Activated B cell treated with CpG ODN at 0.5 μM for 24 hours (primary cell): ENCODE measurements at regions not wholly inside any gene's neighbourhood (a gene's known extent, or its start where the extent isn't known, plus 50 kb on each side); places are given as distances from the start of the nearest gene placed in this dataset.
"Not testable (repeated sequence)": the region's sequence is repeated elsewhere in the genome, so short reads cannot be mapped to it uniquely, and the experiment has no call there.

Experiments used
- ATAC-seq: fragments of 200-7000 bp; cut with Tn5 transposase; one replicate; pipeline ENCODE4 v1.10.0; 2021; ENCODE audit warnings: low read depth, mild to moderate bottlenecking, moderate library complexity
- CTCF ChIA-PET: fragments of 350-600 bp; sonication (Branson Sonifier 250); formaldehyde crosslinking; loops from one replicate; lab custom pipeline; 2021; ENCODE audit warnings: antibody characterized with exemption; lab: Charles Lee
- POLR2A ChIA-PET: fragments of 350-600 bp; sonication (Branson Sonifier 250); formaldehyde crosslinking; loops from one replicate; lab custom pipeline; 2021; ENCODE audit warnings: antibody characterized with exemption; lab: Charles Lee
- DNase-seq: peaks from one replicate; pipeline ENCODE4 v3.0.0; 2022
- H3K27ac Mint-ChIP-seq: one replicate; pipeline ENCODE4 v1.8.0; 2020; ENCODE audit warnings: mixed read lengths
- H3K27me3 Mint-ChIP-seq: one replicate; pipeline ENCODE4 v1.8.0; 2021; ENCODE audit warnings: mixed read lengths
- H3K36me3 Mint-ChIP-seq: one replicate; pipeline ENCODE4 v1.8.0; 2021; ENCODE audit warnings: low read depth, mixed read lengths
- H3K4me1 Mint-ChIP-seq: one replicate; pipeline ENCODE4 v1.8.0; 2021; ENCODE audit warnings: mixed read lengths
- H3K4me3 Mint-ChIP-seq: one replicate; pipeline ENCODE4 v1.8.0; 2020; ENCODE audit warnings: mild to moderate bottlenecking, mixed read lengths
- H3K9me3 Mint-ChIP-seq: one replicate; pipeline ENCODE4 v1.8.0; 2020; ENCODE audit warnings: mixed read lengths
- intact Hi-C: fragments of 100-400 bp; cut with micrococcal nuclease; formaldehyde crosslinking; loops from one replicate; pipeline ENCODE4 v1.15.1; 2024
- TF ChIP-seq, protein P1 (sequence below): fragments of 200-600 bp; IDR thresholded peaks from one replicate; pipeline ENCODE4 v1.8.0; 2022; ENCODE audit warnings: antibody characterized with exemption, mild to moderate bottlenecking

DNA sequence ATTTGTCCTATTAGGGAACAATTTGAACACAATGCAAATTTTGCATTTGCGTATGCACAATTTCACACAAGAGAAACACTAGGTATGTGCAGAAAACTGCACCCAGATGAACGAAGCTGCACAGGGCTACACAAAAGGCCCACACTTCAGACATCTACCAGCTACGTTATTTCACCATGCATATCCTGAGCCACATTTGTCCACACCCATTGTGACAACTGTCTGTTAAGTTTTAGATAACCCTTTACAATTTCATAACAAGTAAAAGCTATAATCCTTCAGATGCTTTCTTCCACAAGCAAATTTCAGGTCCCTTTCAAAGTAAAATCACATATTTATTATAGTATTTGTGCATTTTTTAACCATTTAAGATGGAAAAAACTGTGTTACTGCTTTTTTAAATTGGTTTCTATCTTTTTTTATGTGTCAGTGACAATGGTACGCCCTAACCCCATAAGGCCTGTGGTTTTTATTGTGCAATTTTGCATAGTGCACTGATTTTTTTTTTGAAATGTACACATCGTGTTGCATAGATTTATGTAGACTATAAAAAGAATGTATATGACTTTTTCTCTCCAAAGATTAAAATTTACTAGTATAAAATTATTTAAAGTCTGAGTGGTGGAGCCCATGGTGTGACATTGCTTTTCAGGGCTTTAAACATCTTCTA is 87.8 kb upstream of the BTG1 start:
- Mint-ChIP-seq H3K4me1 (peaks cover 13% of the 10 kb centered on the region), H3K4me3 (no peak overlapping the region), H3K9me3 (no peaks in the 10 kb centered on the region), H3K36me3 (no peaks in the 10 kb centered on the region), H3K27me3 (no peaks in the 10 kb centered on the region), H3K27ac (no peak overlapping the region)
- TF ChIP-seq, protein P1, sequence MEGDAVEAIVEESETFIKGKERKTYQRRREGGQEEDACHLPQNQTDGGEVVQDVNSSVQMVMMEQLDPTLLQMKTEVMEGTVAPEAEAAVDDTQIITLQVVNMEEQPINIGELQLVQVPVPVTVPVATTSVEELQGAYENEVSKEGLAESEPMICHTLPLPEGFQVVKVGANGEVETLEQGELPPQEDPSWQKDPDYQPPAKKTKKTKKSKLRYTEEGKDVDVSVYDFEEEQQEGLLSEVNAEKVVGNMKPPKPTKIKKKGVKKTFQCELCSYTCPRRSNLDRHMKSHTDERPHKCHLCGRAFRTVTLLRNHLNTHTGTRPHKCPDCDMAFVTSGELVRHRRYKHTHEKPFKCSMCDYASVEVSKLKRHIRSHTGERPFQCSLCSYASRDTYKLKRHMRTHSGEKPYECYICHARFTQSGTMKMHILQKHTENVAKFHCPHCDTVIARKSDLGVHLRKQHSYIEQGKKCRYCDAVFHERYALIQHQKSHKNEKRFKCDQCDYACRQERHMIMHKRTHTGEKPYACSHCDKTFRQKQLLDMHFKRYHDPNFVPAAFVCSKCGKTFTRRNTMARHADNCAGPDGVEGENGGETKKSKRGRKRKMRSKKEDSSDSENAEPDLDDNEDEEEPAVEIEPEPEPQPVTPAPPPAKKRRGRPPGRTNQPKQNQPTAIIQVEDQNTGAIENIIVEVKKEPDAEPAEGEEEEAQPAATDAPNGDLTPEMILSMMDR, result no peak
- ChIA-PET CTCF (interaction anchor here (0.6 kb wide), 1 partner anchor 86 kb away, joined by 3 read pairs; no protein-coding TSS in a partner anchor), POLR2A (no interaction called here)
- DNase-seq (no peak), ATAC-seq (no peak)
- intact Hi-C loops, result loop anchor here (2.0 kb wide), 1 partner anchor 15 kb away; no protein-coding TSS in a partner anchor

DNA sequence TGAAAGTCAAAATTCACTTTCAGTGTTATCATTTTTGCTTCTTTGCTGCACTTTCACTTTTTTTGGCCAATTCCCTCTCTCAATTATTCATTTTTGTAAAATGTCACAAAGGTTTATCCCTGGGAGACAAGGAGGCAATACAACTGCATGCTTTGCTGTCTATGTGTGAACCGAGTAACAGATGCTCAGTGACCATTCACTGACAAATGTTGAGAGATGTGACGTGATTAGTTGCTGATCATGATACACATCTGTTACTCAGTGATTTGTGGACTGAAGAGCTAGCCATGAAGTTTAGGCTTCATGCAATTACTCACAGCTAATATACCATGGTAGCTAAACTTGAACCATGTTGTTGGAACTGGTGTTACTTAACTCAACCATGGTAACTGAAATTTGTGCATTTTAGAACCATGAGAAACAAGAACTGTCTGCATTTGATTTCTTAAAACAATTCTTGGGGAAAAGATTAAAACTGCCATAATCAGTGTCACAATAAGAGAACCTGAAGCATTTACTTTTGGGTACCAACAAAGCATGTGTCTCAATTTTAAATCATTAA is 86.8 kb upstream of the BTG1 start:
- H3K27ac Mint-ChIP-seq, H3K4me3 Mint-ChIP-seq, DNase-seq, H3K27me3 Mint-ChIP-seq, intact Hi-C loops, H3K4me1 Mint-ChIP-seq, H3K36me3 Mint-ChIP-seq, ATAC-seq, H3K9me3 Mint-ChIP-seq: not testable (repeated sequence)
- CTCF ChIA-PET, result interaction anchor here (0.6 kb wide), 1 partner anchor 36 kb away, joined by 4 read pairs; no protein-coding TSS in a partner anchor
- POLR2A ChIA-PET, result interaction anchor here (0.6 kb wide), 1 partner anchor 102 kb away, joined by 3 read pairs; no protein-coding TSS in a partner anchor

DNA sequence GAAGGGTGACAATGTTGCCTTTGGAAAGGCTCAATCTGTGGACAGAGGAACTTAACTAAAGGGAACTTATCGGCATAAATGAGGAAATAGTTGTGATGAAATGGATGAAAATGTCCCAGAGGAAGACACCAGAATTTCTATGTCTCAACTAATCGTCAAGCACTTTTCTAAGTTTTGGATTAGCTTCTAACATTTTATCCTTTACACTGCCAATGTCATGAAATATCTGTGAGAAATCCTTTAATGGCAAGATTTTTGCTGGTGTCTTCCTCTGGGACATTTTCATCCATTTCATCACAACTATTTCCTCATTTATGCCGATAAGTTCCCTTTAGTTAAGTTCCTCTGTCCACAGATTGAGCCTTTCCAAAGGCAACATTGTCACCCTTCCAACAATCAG is 86.3 kb upstream of the BTG1 start:
- H3K36me3 Mint-ChIP-seq, CTCF ChIA-PET, H3K27me3 Mint-ChIP-seq, ATAC-seq, H3K9me3 Mint-ChIP-seq, H3K4me1 Mint-ChIP-seq, DNase-seq, H3K27ac Mint-ChIP-seq, H3K4me3 Mint-ChIP-seq, intact Hi-C loops: not testable (repeated sequence)
- POLR2A ChIA-PET, result interaction anchor here (0.6 kb wide), 1 partner anchor 103 kb away, joined by 3 read pairs; no protein-coding TSS in a partner anchor

DNA sequence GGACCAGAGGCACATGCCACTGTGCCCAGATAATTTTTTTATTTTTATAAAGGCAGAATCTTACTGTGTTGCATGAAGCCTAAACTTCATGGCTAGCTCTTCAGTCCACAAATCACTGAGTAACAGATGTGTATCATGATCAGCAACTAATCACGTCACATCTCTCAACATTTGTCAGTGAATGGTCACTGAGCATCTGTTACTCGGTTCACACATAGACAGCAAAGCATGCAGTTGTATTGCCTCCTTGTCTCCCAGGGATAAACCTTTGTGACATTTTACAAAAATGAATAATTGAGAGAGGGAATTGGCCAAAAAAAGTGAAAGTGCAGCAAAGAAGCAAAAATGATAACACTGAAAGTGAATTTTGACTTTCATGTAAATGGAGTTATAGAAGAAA is 85.9 kb upstream of the BTG1 start:
- H3K4me3 Mint-ChIP-seq, H3K27ac Mint-ChIP-seq, POLR2A ChIA-PET, H3K27me3 Mint-ChIP-seq, ATAC-seq, H3K9me3 Mint-ChIP-seq, DNase-seq, H3K4me1 Mint-ChIP-seq, H3K36me3 Mint-ChIP-seq, CTCF ChIA-PET, intact Hi-C loops: not testable (repeated sequence)

DNA sequence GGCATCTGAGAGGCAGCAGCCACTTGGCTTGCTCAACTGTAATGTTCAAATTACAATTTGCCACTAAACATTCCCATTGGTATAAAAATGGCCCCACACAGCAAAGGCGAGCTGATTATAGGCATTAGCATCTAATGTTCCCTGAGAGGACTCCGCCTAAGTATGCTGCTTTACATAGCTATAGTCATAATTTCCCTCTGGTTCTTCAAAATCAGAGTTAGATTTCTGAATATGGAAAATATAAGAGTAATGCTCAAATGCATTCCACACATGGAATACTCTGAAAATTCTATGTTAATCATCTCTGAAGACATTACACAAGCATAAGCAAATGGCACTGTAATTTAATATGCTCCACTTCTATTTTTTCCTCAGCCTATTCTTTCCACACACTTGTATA is 83.7 kb upstream of the BTG1 start:
- H3K27me3 Mint-ChIP-seq, result no peaks in the 10 kb centered on the region
- TF ChIP-seq, protein P1, result no peak

DNA sequence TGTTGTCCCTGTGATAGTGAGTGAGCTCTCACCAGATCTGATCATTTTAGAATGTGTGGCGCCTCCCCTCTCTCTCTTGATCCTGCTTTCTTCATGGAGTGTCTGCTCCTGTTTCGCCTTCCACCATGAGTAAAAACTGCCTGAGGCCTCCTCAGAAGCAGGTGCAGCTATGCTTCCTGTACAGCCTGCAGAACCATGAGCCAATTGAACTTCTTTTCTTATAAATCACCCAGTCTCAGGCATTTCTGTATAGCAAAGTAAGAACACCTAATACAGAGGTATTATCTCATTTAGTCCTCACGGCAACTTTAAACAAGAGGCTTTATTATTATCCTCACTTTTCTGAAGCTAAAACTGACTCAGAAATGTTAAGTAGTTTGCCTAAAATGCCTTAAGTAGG is 81.3 kb upstream of the BTG1 start:
- no peaks in the 10 kb centered on the region for H3K27me3 Mint-ChIP-seq
- no peaks in the 10 kb centered on the region for H3K36me3 Mint-ChIP-seq
- H3K4me1 Mint-ChIP-seq, result no peaks in the 10 kb centered on the region
- ATAC-seq (no peak), DNase-seq (no peak)
- no peaks in the 10 kb centered on the region for H3K9me3 Mint-ChIP-seq
- TF ChIP-seq, protein P1, result no peak
- intact Hi-C loops, result no loop called here
- POLR2A ChIA-PET, result no interaction called here
- H3K27ac Mint-ChIP-seq, result no peak overlapping the region
- CTCF ChIA-PET, result no interaction called here
- H3K4me3 Mint-ChIP-seq, result no peak overlapping the region

More for the DNA sequence above, 83.7 kb upstream of the BTG1 start:
- CTCF ChIA-PET, result no interaction called here
- Mint-ChIP-seq H3K36me3 (no peaks in the 10 kb centered on the region), H3K27ac (no peak overlapping the region), H3K4me3 (no peak overlapping the region), H3K4me1 (peaks cover 3% of the 10 kb centered on the region), H3K9me3 (no peaks in the 10 kb centered on the region)
- intact Hi-C loops, result no loop called here
- DNase-seq, result no peak
- no peak for ATAC-seq
- POLR2A ChIA-PET, result no interaction called here
